ENCODE measurements at regions not wholly inside any gene's neighbourhood (a gene's known extent, or its start where the extent isn't known, plus 50 kb on each side); places are given as distances from the start of the nearest gene placed in this dataset.

DNA sequence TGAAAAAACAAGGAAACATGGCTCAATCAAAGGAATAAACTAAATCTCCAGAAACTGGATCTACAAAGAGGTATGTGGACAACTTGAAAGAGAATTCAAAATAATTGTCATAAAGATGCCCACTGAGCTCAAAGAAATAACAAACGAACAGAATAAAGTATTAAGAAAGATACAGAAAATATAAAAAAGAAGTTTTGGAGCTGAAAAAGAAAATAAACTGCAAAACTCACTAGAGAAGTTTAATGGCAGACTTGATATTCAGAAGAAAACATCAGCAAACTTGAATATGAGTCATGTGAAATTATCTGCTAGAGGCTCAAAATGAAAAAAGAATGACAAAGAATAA lies 208.1 kb upstream of the SAMSN1 start:
- H3K4me3 ChIP-seq (ENCODE audit: low read depth, low read length), result no peak overlapping the region
- TF ChIP-seq POLR2A (IDR thresholded peaks at IDR 0.05; ENCODE audit: extremely low read depth, insufficient read length), result no peak
- TF ChIP-seq, protein P1, sequence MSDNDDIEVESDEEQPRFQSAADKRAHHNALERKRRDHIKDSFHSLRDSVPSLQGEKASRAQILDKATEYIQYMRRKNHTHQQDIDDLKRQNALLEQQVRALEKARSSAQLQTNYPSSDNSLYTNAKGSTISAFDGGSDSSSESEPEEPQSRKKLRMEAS (IDR thresholded peaks at IDR 0.05; ENCODE audit: low read depth, low read length), result no peak
- TF ChIP-seq, protein P2, sequence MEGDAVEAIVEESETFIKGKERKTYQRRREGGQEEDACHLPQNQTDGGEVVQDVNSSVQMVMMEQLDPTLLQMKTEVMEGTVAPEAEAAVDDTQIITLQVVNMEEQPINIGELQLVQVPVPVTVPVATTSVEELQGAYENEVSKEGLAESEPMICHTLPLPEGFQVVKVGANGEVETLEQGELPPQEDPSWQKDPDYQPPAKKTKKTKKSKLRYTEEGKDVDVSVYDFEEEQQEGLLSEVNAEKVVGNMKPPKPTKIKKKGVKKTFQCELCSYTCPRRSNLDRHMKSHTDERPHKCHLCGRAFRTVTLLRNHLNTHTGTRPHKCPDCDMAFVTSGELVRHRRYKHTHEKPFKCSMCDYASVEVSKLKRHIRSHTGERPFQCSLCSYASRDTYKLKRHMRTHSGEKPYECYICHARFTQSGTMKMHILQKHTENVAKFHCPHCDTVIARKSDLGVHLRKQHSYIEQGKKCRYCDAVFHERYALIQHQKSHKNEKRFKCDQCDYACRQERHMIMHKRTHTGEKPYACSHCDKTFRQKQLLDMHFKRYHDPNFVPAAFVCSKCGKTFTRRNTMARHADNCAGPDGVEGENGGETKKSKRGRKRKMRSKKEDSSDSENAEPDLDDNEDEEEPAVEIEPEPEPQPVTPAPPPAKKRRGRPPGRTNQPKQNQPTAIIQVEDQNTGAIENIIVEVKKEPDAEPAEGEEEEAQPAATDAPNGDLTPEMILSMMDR (IDR thresholded peaks at IDR 0.05; ENCODE audit: low read depth, low read length), result no peak
- DNase-seq (ENCODE audit: low read depth), result no peak

DNA sequence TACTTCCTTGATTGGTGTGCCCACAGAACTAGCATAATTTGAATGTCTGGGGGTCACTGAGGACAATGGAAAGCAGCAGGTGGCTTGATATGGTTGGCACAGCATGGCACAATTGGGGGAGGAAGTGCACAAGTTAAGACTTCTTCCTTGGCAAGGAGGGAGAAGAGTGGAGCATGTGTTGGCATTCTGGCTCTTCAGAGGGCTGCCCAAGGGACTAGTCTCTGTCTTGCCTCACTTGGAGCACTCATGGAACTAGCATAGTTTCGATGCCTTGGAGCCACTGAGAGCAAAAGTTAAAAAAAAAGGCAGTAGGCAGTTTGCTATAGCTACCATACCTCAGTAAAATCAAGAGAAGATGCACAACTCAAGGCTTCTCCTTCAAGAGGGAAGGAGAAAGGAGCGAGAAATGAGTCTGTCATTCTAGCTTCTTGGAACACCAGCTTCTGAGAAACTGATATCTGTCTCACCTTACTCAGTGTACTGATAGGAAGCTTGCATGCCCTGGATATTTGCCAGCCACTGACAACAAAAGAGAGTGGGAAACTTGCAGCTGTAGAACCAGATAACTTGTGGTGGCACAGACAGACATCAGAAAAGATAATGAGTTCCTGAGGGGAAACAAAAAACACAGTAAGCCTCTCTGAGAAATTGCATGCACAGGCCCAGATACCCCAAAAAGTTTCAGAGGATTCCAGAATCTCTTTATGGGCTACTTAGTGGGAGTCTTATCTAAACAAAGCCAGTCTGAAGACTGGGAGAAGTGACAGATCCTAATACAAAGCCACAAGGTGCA lies 207.5 kb upstream of the SAMSN1 start:
- H3K4me3 ChIP-seq (ENCODE audit: low read depth, low read length), result no peak overlapping the region
- TF ChIP-seq MYC (IDR thresholded peaks at IDR 0.05; ENCODE audit: low read depth, low read length) (no peak), POLR2A (IDR thresholded peaks at IDR 0.05; ENCODE audit: extremely low read depth, insufficient read length) (no peak)
- TF ChIP-seq, protein P2 (IDR thresholded peaks at IDR 0.05; ENCODE audit: low read depth, low read length), result no peak
- TF ChIP-seq, protein P1 (IDR thresholded peaks at IDR 0.05; ENCODE audit: low read depth, low read length), result no peak
- no peak for DNase-seq (ENCODE audit: low read depth)

DNA sequence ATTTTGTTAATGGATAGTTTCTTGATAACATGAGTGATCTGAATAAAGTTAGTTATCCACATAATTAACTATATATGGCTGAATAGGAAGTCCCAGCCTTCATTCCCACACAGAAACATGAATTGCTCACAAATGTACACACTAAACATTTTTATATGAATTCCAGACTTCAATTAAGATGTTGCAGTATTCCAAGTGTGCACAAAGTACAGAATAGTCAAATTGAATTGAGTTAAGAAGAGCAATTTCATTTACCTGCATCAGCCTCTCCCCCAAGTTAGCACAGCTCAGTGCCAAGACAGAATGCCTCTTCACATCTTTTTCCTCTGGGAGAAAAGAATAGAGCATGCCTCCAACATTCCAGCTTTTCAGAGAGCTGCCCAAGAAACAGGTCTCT lies 207.0 kb upstream of the SAMSN1 start:
- TF ChIP-seq POLR2A (IDR thresholded peaks at IDR 0.05; ENCODE audit: extremely low read depth, insufficient read length), result no peak
- TF ChIP-seq MYC (IDR thresholded peaks at IDR 0.05; ENCODE audit: low read depth, low read length), result no peak
- TF ChIP-seq, protein P2 (IDR thresholded peaks at IDR 0.05; ENCODE audit: low read depth, low read length), result no peak
- DNase-seq (ENCODE audit: low read depth), result no peak

DNA sequence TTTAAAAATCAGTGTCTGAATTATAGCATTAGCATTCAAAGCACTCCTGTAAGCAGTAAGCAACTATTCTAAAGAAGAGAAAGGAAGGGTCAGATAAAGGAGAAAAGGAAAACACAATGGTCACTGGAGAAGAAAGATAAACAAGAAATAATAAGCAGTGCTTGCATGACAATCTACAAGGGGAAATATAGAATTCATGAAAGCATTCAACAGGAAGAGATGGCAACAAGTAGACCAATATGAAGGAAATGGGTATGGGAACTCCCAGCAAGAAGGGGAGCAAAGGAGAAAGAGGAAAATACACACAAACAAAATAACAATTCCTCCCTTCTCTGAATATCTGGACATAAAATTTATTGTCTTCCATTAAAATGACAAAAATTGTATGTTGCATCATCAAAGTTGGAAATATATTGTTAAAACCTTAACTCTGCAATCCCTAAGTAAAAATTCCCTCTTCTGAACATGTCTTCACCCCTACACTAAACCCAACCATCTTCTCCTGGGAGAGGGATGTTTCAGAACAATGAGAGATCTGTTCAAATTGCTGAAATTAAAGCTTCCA lies 206.3 kb upstream of the SAMSN1 start:
- DNase-seq (ENCODE audit: low read depth), result no peak
- H3K4me3 ChIP-seq (ENCODE audit: low read depth, low read length), result no peak overlapping the region
- TF ChIP-seq, protein P2 (IDR thresholded peaks at IDR 0.05; ENCODE audit: low read depth, low read length), result no peak
- no peak for TF ChIP-seq POLR2A (IDR thresholded peaks at IDR 0.05; ENCODE audit: extremely low read depth, insufficient read length)
- TF ChIP-seq, protein P1 (IDR thresholded peaks at IDR 0.05; ENCODE audit: low read depth, low read length), result no peak

More for the DNA sequence above, 207.0 kb upstream of the SAMSN1 start:
- H3K4me3 ChIP-seq (ENCODE audit: low read depth, low read length), result no peak overlapping the region

DNA sequence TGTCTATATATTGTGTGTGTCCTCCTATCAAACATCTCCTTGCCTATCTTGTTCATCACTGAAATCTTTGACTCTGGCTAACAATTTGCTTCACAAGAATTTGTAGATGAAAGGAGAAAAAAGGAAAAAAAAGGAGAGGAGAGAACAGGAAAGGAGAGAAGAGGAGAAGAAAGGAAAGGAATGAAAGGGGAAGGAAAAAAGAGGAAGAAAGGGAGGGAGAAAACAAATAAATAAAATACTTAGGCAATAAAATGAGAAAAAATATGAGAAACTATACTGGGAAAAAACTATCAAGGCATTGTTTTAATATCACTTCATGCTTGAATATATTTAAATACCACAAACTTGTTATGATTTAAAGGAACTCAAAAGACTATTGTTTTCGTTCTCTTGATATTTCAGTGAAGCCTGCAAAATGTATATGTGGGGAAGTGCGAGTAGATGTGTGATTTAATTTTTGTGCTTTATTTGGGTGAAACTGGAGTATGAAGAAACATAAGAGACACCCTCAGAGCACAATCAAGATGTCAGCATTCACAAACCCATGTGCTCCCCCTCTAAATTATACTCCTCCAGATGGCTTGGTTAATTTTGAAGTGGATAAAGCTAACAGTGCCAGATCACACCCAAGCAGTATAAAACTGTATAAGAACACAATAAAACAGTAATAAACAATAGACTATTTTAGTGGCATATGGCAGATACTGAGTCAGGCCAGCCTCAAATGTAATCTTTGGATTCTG lies 205.7 kb upstream of the SAMSN1 start:
- DNase-seq (ENCODE audit: low read depth), result no peak
- no peak overlapping the region for H3K4me3 ChIP-seq (ENCODE audit: low read depth, low read length)

More for the DNA sequence above, 205.7 kb upstream of the SAMSN1 start:
- TF ChIP-seq MYC (IDR thresholded peaks at IDR 0.05; ENCODE audit: low read depth, low read length) (no peak), POLR2A (IDR thresholded peaks at IDR 0.05; ENCODE audit: extremely low read depth, insufficient read length) (no peak)
- TF ChIP-seq, protein P1 (IDR thresholded peaks at IDR 0.05; ENCODE audit: low read depth, low read length), result no peak
- TF ChIP-seq, protein P2 (IDR thresholded peaks at IDR 0.05; ENCODE audit: low read depth, low read length), result no peak
